BLaER1 treated with 17β-estradiol and CSF1 and Interleukin-3, amounts not matched to agents 10 nM and 100 nM (cell line): ENCODE measurements at regions not wholly inside any gene's neighbourhood (a gene's known extent, or its start where the extent isn't known, plus 50 kb on each side); places are given as distances from the start of the nearest gene placed in this dataset.
A peak's percentile ranks its signal among the peaks of the same experiment; 100 is the strongest.

ENCODE experiments used
- H3K27ac ChIP-seq, 11 experiments: shearing (Covaris generic); formaldehyde crosslinking; 2 replicates each; pipeline ENCODE4 v1.8.1; 2022
- H3K27me3 ChIP-seq, 11 experiments: shearing (Covaris generic); formaldehyde crosslinking; 2 replicates each; pipeline ENCODE4 v1.8.1; 2022
- H3K36me3 ChIP-seq, 11 experiments: shearing (Covaris generic); formaldehyde crosslinking; 2 replicates each; pipeline ENCODE4 v1.8.1; 2022
- H3K4me1 ChIP-seq, 10 experiments: shearing (Covaris generic); formaldehyde crosslinking; 2 replicates each; pipeline ENCODE4 v1.8.1; 2022
- H3K4me2 ChIP-seq, 11 experiments: shearing (Covaris generic); formaldehyde crosslinking; 2 replicates each; pipeline ENCODE4 v1.8.1; 2022
- H3K4me3 ChIP-seq, 10 experiments: shearing (Covaris generic); formaldehyde crosslinking; 2 replicates each; pipeline ENCODE4 v1.8.1; 2022
- H3K9ac ChIP-seq, 11 experiments: shearing (Covaris generic); formaldehyde crosslinking; 2 replicates each; pipeline ENCODE4 v1.8.1; 2022
- H3K9me3 ChIP-seq, 11 experiments: shearing (Covaris generic); formaldehyde crosslinking; replicated peaks in 1 of 11; 2 replicates each; pipeline ENCODE4 v1.8.1; 2022
- H4K20me1 ChIP-seq, 11 experiments: shearing (Covaris generic); formaldehyde crosslinking; 2 replicates each; pipeline ENCODE4 v1.8.1; 2022
- Cebpa-rat ChIP-seq, 11 experiments: shearing (Covaris generic); IDR thresholded peaks; 2 replicates each; pipeline ENCODE4 v1.8.1; 2022

- peaks cover 0 to 33% (median 2%) of the 10 kb centered on the region in 10 experiments; a peak in 8 of 20 replicates for H3K4me1 ChIP-seq
- H3K4me2 ChIP-seq: 0 out of 22 replicates have a peak overlapping the region, but pooled peaks of 1 of the 11 experiments have one; percentile 20
- H3K27ac ChIP-seq: no peak overlapping the region
- no peak overlapping the region for H3K9ac ChIP-seq
- no peak for TF ChIP-seq Cebpa-rat (IDR thresholded peaks at IDR 0.05)
- no peaks in the 10 kb centered on the region for H3K9me3 ChIP-seq
- H3K36me3 ChIP-seq: no peaks in the 10 kb centered on the region
- no peaks in the 10 kb centered on the region for H3K27me3 ChIP-seq
- no peaks in the 10 kb centered on the region for H4K20me1 ChIP-seq
- no peak overlapping the region for H3K4me3 ChIP-seq
Measured at GRCh38 chr18:37657493-37657892, 91.9 kb upstream of the CELF4 start.

GRCh38 chr18:37654731-37655369 is 89.3 kb upstream of the CELF4 start:
- TF ChIP-seq Cebpa-rat (IDR thresholded peaks at IDR 0.05): no peak
- Histone ChIP-seq H4K20me1 (no peaks in the 10 kb centered on the region), H3K4me2 (0 out of 22 replicates have a peak overlapping the region, but pooled peaks of 1 of the 11 experiments have one; percentile 33), H3K27ac (no peak overlapping the region), H3K9me3 (peaks cover 0 to 6% (median 5%) of the 10 kb centered on the region in 11 experiments; a peak in 15 of 22 replicates), H3K27me3 (no peaks in the 10 kb centered on the region), H3K4me1 (peaks cover 0 to 21% (median 0%) of the 10 kb centered on the region in 10 experiments; a peak in 7 of 20 replicates), H3K36me3 (no peaks in the 10 kb centered on the region), H3K4me3 (no peak overlapping the region), H3K9ac (no peak overlapping the region)

- Histone ChIP-seq H4K20me1 (no peaks in the 10 kb centered on the region), H3K4me3 (no peak overlapping the region), H3K36me3 (no peaks in the 10 kb centered on the region), H3K27ac (no peak overlapping the region), H3K9me3 (peaks cover 0 to 13% (median 11%) of the 10 kb centered on the region in 11 experiments; a peak in 16 of 22 replicates), H3K4me2 (no peak overlapping the region), H3K4me1 (peaks cover 0 to 14% (median 0%) of the 10 kb centered on the region in 10 experiments; a peak in 2 of 20 replicates), H3K9ac (no peak overlapping the region), H3K27me3 (no peaks in the 10 kb centered on the region)
- TF ChIP-seq Cebpa-rat (IDR thresholded peaks at IDR 0.05): no peak
Measured at GRCh38 chr18:37654034-37654433, 88.4 kb upstream of the CELF4 start.

GRCh38 chr18:37653618-37654017 is 88.0 kb upstream of the CELF4 start:
- peaks cover 0 to 14% (median 11%) of the 10 kb centered on the region in 11 experiments; a peak in 16 of 22 replicates for H3K9me3 ChIP-seq
- no peak overlapping the region for H3K4me2 ChIP-seq
- peaks cover 0 to 14% (median 0%) of the 10 kb centered on the region in 10 experiments; a peak in 2 of 20 replicates for H3K4me1 ChIP-seq
- H3K27ac ChIP-seq: no peak overlapping the region
- H3K9ac ChIP-seq: no peak overlapping the region
- no peak overlapping the region for H3K4me3 ChIP-seq
- H3K27me3 ChIP-seq: no peaks in the 10 kb centered on the region
- no peaks in the 10 kb centered on the region for H4K20me1 ChIP-seq
- TF ChIP-seq Cebpa-rat (IDR thresholded peaks at IDR 0.05): no peak
- no peaks in the 10 kb centered on the region for H3K36me3 ChIP-seq

GRCh38 chr18:37649930-37650329 is 84.3 kb upstream of the CELF4 start:
- no peak for TF ChIP-seq Cebpa-rat (IDR thresholded peaks at IDR 0.05)

GRCh38 chr18:37649416-37649815 is 83.8 kb upstream of the CELF4 start:
- H3K9me3 ChIP-seq: peaks cover 20 to 37% (median 32%) of the 10 kb centered on the region in 11 experiments
- no peaks in the 10 kb centered on the region for H3K36me3 ChIP-seq
- no peaks in the 10 kb centered on the region for H3K4me1 ChIP-seq
- H4K20me1 ChIP-seq: no peaks in the 10 kb centered on the region
- H3K27ac ChIP-seq: no peak overlapping the region
- no peak for TF ChIP-seq Cebpa-rat (IDR thresholded peaks at IDR 0.05)
- no peaks in the 10 kb centered on the region for H3K27me3 ChIP-seq
- no peak overlapping the region for H3K9ac ChIP-seq
- no peak overlapping the region for H3K4me2 ChIP-seq
- H3K4me3 ChIP-seq: no peak overlapping the region

More at GRCh38 chr18:37649930-37650329, 84.3 kb upstream of the CELF4 start:
- Histone ChIP-seq H3K36me3 (no peaks in the 10 kb centered on the region), H3K27ac (no peak overlapping the region), H3K9ac (no peak overlapping the region), H4K20me1 (no peaks in the 10 kb centered on the region), H3K4me2 (no peak overlapping the region), H3K4me1 (peaks cover 0 to 1% (median 0%) of the 10 kb centered on the region in 10 experiments; a peak in 1 of 20 replicates), H3K4me3 (no peak overlapping the region), H3K27me3 (no peaks in the 10 kb centered on the region), H3K9me3 (peaks cover 16 to 32% (median 26%) of the 10 kb centered on the region in 11 experiments; a peak in 21 of 22 replicates)

- Histone ChIP-seq H3K9me3 (peaks cover 24 to 29% (median 26%) of the 10 kb centered on the region in 11 experiments), H3K36me3 (no peaks in the 10 kb centered on the region)
Measured at GRCh38 chr18:37641573-37641972, 76.0 kb upstream of the CELF4 start.

GRCh38 chr18:37640504-37640903 is 74.9 kb upstream of the CELF4 start:
- Histone ChIP-seq H3K27ac (no peak overlapping the region), H3K9me3 (peaks cover 17 to 21% (median 20%) of the 10 kb centered on the region in 11 experiments), H3K4me3 (no peak overlapping the region), H3K36me3 (no peaks in the 10 kb centered on the region), H3K4me1 (no peaks in the 10 kb centered on the region), H4K20me1 (no peaks in the 10 kb centered on the region), H3K9ac (no peak overlapping the region), H3K4me2 (no peak overlapping the region), H3K27me3 (no peaks in the 10 kb centered on the region)
- TF ChIP-seq Cebpa-rat (IDR thresholded peaks at IDR 0.05): no peak

More at GRCh38 chr18:37641573-37641972, 76.0 kb upstream of the CELF4 start:
- no peak overlapping the region for H3K4me3 ChIP-seq
- H3K27ac ChIP-seq: no peak overlapping the region
- H3K27me3 ChIP-seq: no peaks in the 10 kb centered on the region
- H4K20me1 ChIP-seq: no peaks in the 10 kb centered on the region
- H3K4me1 ChIP-seq: no peaks in the 10 kb centered on the region
- TF ChIP-seq Cebpa-rat (IDR thresholded peaks at IDR 0.05): no peak
- no peak overlapping the region for H3K4me2 ChIP-seq
- H3K9ac ChIP-seq: no peak overlapping the region

- H3K9me3 ChIP-seq: peaks cover 12 to 15% (median 13%) of the 10 kb centered on the region in 11 experiments; a peak in 21 of 22 replicates
- no peak overlapping the region for H3K4me2 ChIP-seq
- no peaks in the 10 kb centered on the region for H3K36me3 ChIP-seq
- no peaks in the 10 kb centered on the region for H3K4me1 ChIP-seq
- no peak overlapping the region for H3K4me3 ChIP-seq
- no peak for TF ChIP-seq Cebpa-rat (IDR thresholded peaks at IDR 0.05)
- no peak overlapping the region for H3K27ac ChIP-seq
- H3K27me3 ChIP-seq: no peaks in the 10 kb centered on the region
- H3K9ac ChIP-seq: no peak overlapping the region
- H4K20me1 ChIP-seq: no peaks in the 10 kb centered on the region
Measured at GRCh38 chr18:37639846-37640245, 74.2 kb upstream of the CELF4 start.

- Histone ChIP-seq H3K9me3 (no peaks in the 10 kb centered on the region; a peak in 2 of 22 replicates), H3K36me3 (no peaks in the 10 kb centered on the region), H3K4me3 (no peak overlapping the region), H3K27me3 (no peaks in the 10 kb centered on the region), H3K4me1 (no peaks in the 10 kb centered on the region), H3K4me2 (no peak overlapping the region), H4K20me1 (no peaks in the 10 kb centered on the region), H3K9ac (no peak overlapping the region), H3K27ac (no peak overlapping the region)
- no peak for TF ChIP-seq Cebpa-rat (IDR thresholded peaks at IDR 0.05)
Measured at GRCh38 chr18:37637478-37637850, 71.9 kb upstream of the CELF4 start.
